Thymus (tissue), 11 donors: ENCODE measurements at regions not wholly inside any gene's neighbourhood (a gene's known extent, or its start where the extent isn't known, plus 50 kb on each side); places are given as distances from the start of the nearest gene placed in this dataset.

Experiments
- DNase-seq, 9 donors: peaks; one replicate each; pipeline ENCODE4 v3.0.0-alpha.2; 2013; ENCODE audit warnings: low spot score in 9 of 9, low read depth in 6 of 9, missing footprints in 1 of 9
- H3K27ac ChIP-seq, 2 donors: one replicate each; pipeline ENCODE4 v1.5.1; 2013; ENCODE audit warnings: control low read depth in 1 of 2, low read depth in 1 of 2, low read length in 1 of 2, mild to moderate bottlenecking in 1 of 2, moderate library complexity in 1 of 2
- H3K27me3 ChIP-seq, 2 donors: one replicate each; pipeline ENCODE4 v1.5.1; 2013; ENCODE audit warnings: low read length in 1 of 2; ENCODE audit not compliant: control insufficient read depth in 2 of 2, insufficient read depth in 1 of 2
- H3K36me3 ChIP-seq, 2 donors: one replicate each; pipeline ENCODE4 v1.5.1; 2013; ENCODE audit warnings: low read length in 1 of 2, mild to moderate bottlenecking in 1 of 2, moderate library complexity in 1 of 2; ENCODE audit not compliant: control insufficient read depth in 2 of 2, insufficient read depth in 2 of 2
- H3K4me1 ChIP-seq, 2 donors: one replicate each; pipeline ENCODE4 v1.5.1; 2013; ENCODE audit warnings: low read length in 2 of 2; ENCODE audit not compliant: control insufficient read depth in 2 of 2, insufficient read depth in 2 of 2
- H3K4me3 ChIP-seq, 2 donors: one replicate each; pipeline ENCODE4 v1.5.1; 2013; ENCODE audit warnings: low read length in 2 of 2, control low read depth in 1 of 2, mild to moderate bottlenecking in 1 of 2
- H3K9me3 ChIP-seq, 2 donors: one replicate each; pipeline ENCODE4 v1.5.1; 2013; ENCODE audit warnings: low read length in 1 of 2, mild to moderate bottlenecking in 1 of 2; ENCODE audit not compliant: control insufficient read depth in 2 of 2, insufficient read depth in 1 of 2
- WGBS: extraction: QIAGEN DNeasy Blood & Tissue Kit; methylation state at CpG from one replicate; pipeline ENCODE4 v1.1.7; 2013; 5-methylcytosine and 5-hydroxymethylcytosine counted together
- donor health status: healthy.

DNA sequence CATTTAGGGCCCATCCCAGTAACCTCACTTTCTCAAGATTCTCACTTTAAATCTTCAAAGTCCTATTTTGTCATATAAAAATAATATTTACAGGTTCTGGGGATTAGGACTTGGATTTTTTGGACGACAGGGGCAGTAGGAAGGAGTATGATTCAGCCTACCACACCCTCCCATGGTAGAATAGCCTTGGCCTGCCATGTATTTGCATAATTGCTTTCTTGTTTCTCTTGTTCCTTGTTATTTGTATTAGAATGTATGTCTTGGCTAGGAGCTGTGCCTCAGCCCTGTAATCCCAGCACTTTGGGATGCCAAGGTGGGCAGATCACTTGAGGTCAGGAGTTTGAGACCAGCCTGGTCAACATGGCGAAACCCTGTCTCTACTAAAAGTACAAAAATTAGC lies 92.5 kb downstream of the ELAPOR2 start:
- Histone ChIP-seq H3K9me3 (no peaks in the 10 kb centered on the region), H3K4me1 (no peaks in the 10 kb centered on the region), H3K27me3 (no peaks in the 10 kb centered on the region), H3K27ac (no peak overlapping the region), H3K4me3 (no peak overlapping the region), H3K36me3 (no peaks in the 10 kb centered on the region)
- WGBS: 93% methylated on average over 2 of the region's 2 CpGs
- DNase-seq: no peak

DNA sequence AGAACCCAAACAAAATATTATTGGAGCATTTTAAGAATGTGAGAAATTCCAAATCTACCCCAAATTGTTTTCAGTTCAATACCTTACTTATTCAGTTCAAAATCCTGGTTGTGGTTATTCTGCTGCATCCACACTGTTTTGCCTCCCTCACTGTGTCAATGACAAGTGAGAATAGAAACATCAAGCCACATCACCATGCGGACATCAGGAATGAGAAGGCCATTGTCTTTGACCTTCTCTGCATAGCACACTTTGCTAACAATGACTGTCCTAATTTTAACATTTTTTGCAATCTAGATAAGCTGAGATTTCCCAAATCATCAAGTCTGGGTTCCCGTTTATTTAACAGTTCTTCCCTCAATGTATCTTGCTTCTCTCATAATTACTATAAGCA lies 93.7 kb downstream of the ELAPOR2 start:
- no peaks in the 10 kb centered on the region for H3K36me3 ChIP-seq
- H3K4me1 ChIP-seq: no peaks in the 10 kb centered on the region
- H3K27ac ChIP-seq: no peak overlapping the region
- no peak overlapping the region for H3K4me3 ChIP-seq
- no peaks in the 10 kb centered on the region for H3K9me3 ChIP-seq
- no peak for DNase-seq
- WGBS: 96% methylated on average over 2 of the region's 2 CpGs
- no peaks in the 10 kb centered on the region for H3K27me3 ChIP-seq

DNA sequence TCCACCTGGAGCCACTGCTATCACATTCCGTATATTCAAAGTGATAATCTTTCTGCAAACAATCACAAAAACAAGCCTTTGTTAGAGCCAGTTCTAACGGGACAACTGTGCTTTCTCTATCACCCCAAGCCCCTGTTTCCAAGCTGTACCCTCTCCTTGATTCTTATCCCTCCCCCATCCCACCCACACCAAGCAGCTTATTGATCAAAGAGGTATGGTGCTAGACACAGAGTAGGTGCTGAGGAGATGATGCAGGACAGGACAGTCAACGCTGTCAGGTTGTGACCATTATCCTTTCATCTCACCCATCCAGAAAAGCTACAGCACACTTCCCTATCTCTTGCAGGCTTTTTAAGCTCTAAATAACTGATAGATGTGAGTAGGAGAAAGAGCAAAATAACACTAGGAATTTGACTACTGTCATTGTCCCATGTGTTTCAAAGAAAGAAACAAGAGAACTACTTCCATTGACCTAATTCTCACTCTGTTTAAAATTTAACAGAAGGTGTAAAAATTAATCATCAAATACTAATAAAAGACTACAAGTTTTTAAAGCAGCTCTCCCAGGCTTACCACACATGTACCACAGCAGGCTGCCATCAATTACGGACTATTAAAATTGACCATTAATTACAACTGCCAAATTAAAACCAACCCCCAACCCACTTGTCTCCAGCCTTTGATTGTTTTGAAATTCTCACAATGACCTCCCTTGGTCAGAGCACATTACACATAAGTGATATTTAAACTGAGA lies 94.3 kb downstream of the ELAPOR2 start:
- H3K27ac ChIP-seq: no peak overlapping the region
- 92% methylated on average over 4 of the region's 4 CpGs for WGBS
- no peaks in the 10 kb centered on the region for H3K4me1 ChIP-seq
- H3K36me3 ChIP-seq: no peaks in the 10 kb centered on the region
- no peak overlapping the region for H3K4me3 ChIP-seq
- H3K27me3 ChIP-seq: no peaks in the 10 kb centered on the region
- DNase-seq: no peak
- H3K9me3 ChIP-seq: no peaks in the 10 kb centered on the region

DNA sequence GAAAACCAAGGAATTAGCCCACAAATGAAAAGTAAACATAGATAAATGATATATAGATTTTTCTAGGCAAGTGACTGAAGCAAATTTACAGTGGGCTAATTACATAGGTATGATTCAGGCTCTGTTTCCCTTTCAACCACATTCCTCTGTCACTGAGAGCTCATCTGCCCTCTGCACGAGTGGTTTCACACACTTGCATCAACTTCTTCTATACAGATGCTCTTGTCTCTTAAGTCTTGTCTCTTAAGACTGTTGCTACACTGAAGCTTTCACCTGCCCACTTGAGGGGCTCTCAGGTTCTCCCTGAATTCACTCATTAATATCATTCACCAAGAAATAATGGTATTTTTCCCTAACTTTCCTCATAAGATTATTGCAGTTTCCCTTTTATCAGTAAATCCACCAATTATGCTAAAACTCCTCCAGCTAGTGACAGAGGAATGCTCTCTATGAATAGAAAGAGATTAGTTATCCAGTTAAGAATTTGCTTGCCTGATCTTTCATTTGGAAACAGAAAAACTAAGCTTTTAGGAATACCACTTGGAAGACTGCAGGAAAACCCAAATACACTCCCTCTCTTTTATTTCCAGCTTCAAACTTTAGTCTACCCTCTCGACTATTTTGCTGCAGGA lies 95.7 kb downstream of the ELAPOR2 start:
- Histone ChIP-seq H3K27ac (no peak overlapping the region), H3K4me3 (no peak overlapping the region), H3K9me3 (no peaks in the 10 kb centered on the region), H3K36me3 (no peaks in the 10 kb centered on the region), H3K4me1 (no peaks in the 10 kb centered on the region), H3K27me3 (no peaks in the 10 kb centered on the region)
- 89% methylated on average over 2 of the region's 2 CpGs for WGBS
- no peak for DNase-seq

DNA sequence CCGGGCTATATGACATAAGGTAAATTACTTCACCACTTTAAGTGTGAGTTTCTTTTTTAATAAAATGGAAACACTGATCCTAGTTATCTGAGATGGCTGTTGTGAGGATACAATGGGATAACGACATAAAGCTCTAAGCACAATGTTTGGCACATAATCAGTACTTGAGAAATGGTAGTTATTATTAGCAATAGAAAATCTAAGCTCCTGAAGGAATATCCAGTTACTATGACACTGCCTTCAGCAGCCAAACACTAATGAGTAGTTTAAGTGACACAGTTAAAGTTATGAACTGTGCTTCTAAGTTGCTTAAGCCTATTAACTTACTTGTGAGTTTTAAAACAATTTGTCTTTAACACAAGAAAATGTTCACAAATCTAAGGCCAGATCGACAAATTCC lies 96.8 kb downstream of the ELAPOR2 start:
- H3K27me3 ChIP-seq: no peaks in the 10 kb centered on the region
- no peaks in the 10 kb centered on the region for H3K36me3 ChIP-seq
- no peak for DNase-seq
- no peaks in the 10 kb centered on the region for H3K9me3 ChIP-seq
- H3K4me1 ChIP-seq: no peaks in the 10 kb centered on the region
- H3K27ac ChIP-seq: no peak overlapping the region
- WGBS: 95% methylated on average over 3 of the region's 3 CpGs
- no peak overlapping the region for H3K4me3 ChIP-seq

DNA sequence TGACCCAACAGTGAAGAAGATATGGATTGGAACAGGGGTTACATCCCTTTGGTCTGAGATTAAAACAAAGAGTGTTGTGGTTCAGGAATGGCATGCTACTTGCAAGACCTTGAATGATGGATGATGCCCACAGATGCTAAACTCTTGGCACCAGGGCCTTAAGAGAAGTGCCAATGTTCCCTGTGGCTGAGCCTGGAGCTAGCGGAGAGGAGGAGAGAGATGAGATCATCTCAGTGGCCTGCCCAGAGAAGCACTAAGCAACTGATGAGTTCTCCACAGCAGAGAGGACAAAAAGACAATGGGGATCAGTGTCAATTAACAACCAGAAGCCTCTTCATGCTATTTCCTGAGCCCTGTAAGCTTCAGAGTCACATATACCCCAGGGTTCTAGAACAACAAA lies 97.8 kb downstream of the ELAPOR2 start:
- Histone ChIP-seq H3K9me3 (no peaks in the 10 kb centered on the region), H3K27me3 (no peaks in the 10 kb centered on the region), H3K27ac (no peak overlapping the region), H3K4me3 (no peak overlapping the region), H3K4me1 (no peaks in the 10 kb centered on the region), H3K36me3 (no peaks in the 10 kb centered on the region)
- 95% methylated on average over 1 of the region's 1 CpG for WGBS
- no peak for DNase-seq

DNA sequence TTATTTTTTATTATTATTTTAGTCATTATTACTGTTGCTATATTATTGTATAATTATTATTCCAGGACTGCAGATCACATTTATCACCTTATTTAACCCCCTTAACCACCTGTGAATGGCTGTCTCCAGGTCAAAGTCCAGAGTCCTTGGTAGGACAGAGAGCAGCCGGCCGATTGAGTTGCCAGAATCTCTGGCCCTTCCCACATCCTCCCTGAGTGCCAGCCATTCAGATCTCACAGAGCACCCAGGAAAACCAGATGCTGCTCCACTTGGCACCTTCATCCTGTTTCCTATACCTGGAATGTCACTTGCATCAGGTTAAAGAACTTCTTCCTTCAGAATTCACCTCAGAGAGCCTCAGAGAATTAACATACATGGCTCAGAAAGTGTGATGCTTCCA lies 101.1 kb downstream of the ELAPOR2 start:
- no peak overlapping the region for H3K4me3 ChIP-seq
- 99% methylated on average over 2 of the region's 2 CpGs for WGBS
- no peaks in the 10 kb centered on the region for H3K27me3 ChIP-seq
- H3K36me3 ChIP-seq: no peaks in the 10 kb centered on the region
- DNase-seq: no peak
- H3K27ac ChIP-seq: no peak overlapping the region
- H3K4me1 ChIP-seq: no peaks in the 10 kb centered on the region
- no peaks in the 10 kb centered on the region for H3K9me3 ChIP-seq

DNA sequence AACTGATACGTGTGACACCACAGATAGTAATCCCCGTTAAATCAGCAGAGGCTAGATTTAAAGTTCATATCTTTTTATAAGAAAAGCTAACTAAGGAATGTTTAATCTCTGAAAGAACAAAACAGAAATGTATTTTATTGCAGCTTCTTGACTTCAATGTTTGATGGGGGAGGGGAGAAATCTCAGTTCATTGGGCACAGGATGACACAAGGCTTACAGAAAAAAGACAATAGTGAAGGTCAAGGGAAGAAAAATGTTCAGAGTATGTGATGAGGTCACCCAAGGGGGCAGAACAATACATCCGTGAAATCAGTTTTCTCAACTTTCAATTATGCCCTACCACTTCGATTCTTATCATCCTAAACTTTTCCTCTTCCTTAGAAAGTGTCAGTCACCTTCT lies 102.9 kb downstream of the ELAPOR2 start:
- Histone ChIP-seq H3K36me3 (no peaks in the 10 kb centered on the region), H3K27ac (no peak overlapping the region), H3K4me1 (no peaks in the 10 kb centered on the region), H3K9me3 (no peaks in the 10 kb centered on the region), H3K4me3 (no peak overlapping the region), H3K27me3 (no peaks in the 10 kb centered on the region)
- DNase-seq: no peak
- WGBS: 96% methylated on average over 4 of the region's 4 CpGs

DNA sequence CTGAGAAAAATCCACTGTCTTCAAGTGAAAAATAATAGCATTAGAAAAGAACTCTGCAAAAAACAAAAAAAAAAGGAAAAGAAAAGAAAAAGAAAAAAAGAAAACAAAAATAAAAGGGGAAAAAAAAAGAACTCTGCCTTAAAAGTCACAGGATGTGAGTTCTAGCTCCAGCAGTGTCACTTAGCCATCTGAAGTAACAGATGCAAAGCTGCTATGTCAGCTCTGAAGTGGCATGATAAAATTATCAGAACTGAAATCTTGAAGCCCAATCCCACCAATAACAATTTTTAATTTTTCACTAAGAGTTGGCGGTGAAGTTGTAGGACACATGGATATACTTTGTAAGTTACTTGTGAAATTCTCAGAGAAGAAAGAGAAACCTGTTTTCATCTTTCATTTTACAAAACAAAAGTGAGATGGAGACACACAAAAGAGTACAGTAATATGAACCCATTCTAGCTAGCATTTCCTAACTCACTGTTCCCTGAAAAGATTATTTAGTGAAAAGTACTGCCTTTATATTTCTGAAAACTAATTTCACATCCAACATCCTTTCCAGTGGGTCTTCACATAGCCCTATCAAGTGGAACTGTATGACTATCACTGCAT lies 103.5 kb downstream of the ELAPOR2 start:
- H3K4me1 ChIP-seq: no peaks in the 10 kb centered on the region
- no peaks in the 10 kb centered on the region for H3K27me3 ChIP-seq
- WGBS: 92% methylated on average over 1 of the region's 1 CpG
- no peaks in the 10 kb centered on the region for H3K36me3 ChIP-seq
- H3K27ac ChIP-seq: no peak overlapping the region
- H3K9me3 ChIP-seq: no peaks in the 10 kb centered on the region
- no peak overlapping the region for H3K4me3 ChIP-seq
- peak in 1 of 9 donors; percentile 27 for DNase-seq
